B cell (primary cell): ENCODE measurements at regions not wholly inside any gene's neighbourhood (a gene's known extent, or its start where the extent isn't known, plus 50 kb on each side); places are given as distances from the start of the nearest gene placed in this dataset.

Source experiments
- CTCF ChIP-seq: fragments of 200-600 bp; IDR thresholded peaks from one replicate; pipeline ENCODE4 v1.8.0; 2022; ENCODE audit warnings: antibody characterized with exemption, mild to moderate bottlenecking
- EZH2 ChIP-seq: IDR thresholded peaks from 2 replicates; pipeline ENCODE4 v1.6.1; 2012; ENCODE audit warnings: borderline replicate concordance, low read depth, mild to moderate bottlenecking, moderate library complexity, low read length; ENCODE audit not compliant: insufficient read depth, poor library complexity, severe bottlenecking

- TF ChIP-seq CTCF (no peak), EZH2 (no peak)
Observed at GRCh38 chr9:8143677-8144076, 344.1 kb upstream of the DMAC1 start.
